ENCODE measurements at regions not wholly inside any gene's neighbourhood (a gene's known extent, or its start where the extent isn't known, plus 50 kb on each side); places are given as distances from the start of the nearest gene placed in this dataset.

- Histone ChIP-seq H3K36me3 (replicated peaks in 1 of 2; ENCODE audit: control extremely low read depth in 1 of 2, control insufficient read depth in 1 of 2, extremely low read depth in 1 of 2, insufficient read depth in 2 of 2, low read length in 1 of 2) (no peaks in the 10 kb centered on the region), H3K4me3 (ENCODE audit: control extremely low read depth in 1 of 5, extremely low read depth in 1 of 5, insufficient read depth in 1 of 5, low read depth in 2 of 5, low read length in 4 of 5) (no peak overlapping the region), H3K4me1 (ENCODE audit: control insufficient read depth in 2 of 2, insufficient read depth in 2 of 2, low read length in 2 of 2) (no peaks in the 10 kb centered on the region), H3K4me2 (replicated peaks; ENCODE audit: low read depth, low read length, poor library complexity, severe bottlenecking) (no peak overlapping the region), H3K27ac (ENCODE audit: low read length in 2 of 2) (no peak overlapping the region), H3K9ac (ENCODE audit: low read length) (no peak overlapping the region), H4K20me1 (ENCODE audit: control insufficient read depth, insufficient read depth, low read length, poor library complexity, severe bottlenecking) (no peaks in the 10 kb centered on the region), H3K79me2 (ENCODE audit: control insufficient read depth, insufficient read depth, low read length) (no peaks in the 10 kb centered on the region), H3K27me3 (replicated peaks in 1 of 4; ENCODE audit: control extremely low read depth in 1 of 4, control insufficient read depth in 3 of 4, insufficient read depth in 4 of 4, low read length in 3 of 4) (peaks cover 0 to 3% (median 1%) of the 10 kb centered on the region in 4 experiments), H3K9me3 (ENCODE audit: control extremely low read depth in 1 of 3, control insufficient read depth in 2 of 3, insufficient read depth in 1 of 3, low read length in 2 of 3) (no peaks in the 10 kb centered on the region), H2AFZ (ENCODE audit: insufficient read depth, low read depth, low read length, poor library complexity, severe bottlenecking) (no peak overlapping the region)
- 36% methylated on average over 1 of the region's 6 CpGs for WGBS (ENCODE audit: insufficient coverage)
- Mint-ChIP-seq H3K9me3 (ENCODE audit: insufficient read depth) (no peaks in the 10 kb centered on the region), H3K27me3 (peaks cover 16% of the 10 kb centered on the region), H3K4me1 (no peaks in the 10 kb centered on the region), H3K27ac (no peak overlapping the region), H3K4me3 (no peak overlapping the region)
- ChIA-PET POLR2A (no interaction called here), CTCF (no interaction called here)
- ATAC-seq (ENCODE audit: low read depth) = no peak
- intact Hi-C loops (cut with micrococcal nuclease) = no loop called here
- TF ChIP-seq CTCF (IDR thresholded peaks at IDR 0.05) (no peak), EZH2 (IDR thresholded peaks at IDR 0.05; ENCODE audit: borderline replicate concordance, insufficient read depth, low read depth, low read length, poor library complexity, severe bottlenecking) (no peak)
- no peak for DNase-seq
Observed at GRCh38 chr22:26998716-26999115, 341.3 kb downstream of the MIAT start.

- Histone ChIP-seq H4K20me1 (ENCODE audit: control insufficient read depth, insufficient read depth, low read length, poor library complexity, severe bottlenecking) (no peaks in the 10 kb centered on the region), H3K36me3 (replicated peaks in 1 of 2; ENCODE audit: control extremely low read depth in 1 of 2, control insufficient read depth in 1 of 2, extremely low read depth in 1 of 2, insufficient read depth in 2 of 2, low read length in 1 of 2) (no peaks in the 10 kb centered on the region), H3K4me1 (ENCODE audit: control insufficient read depth in 2 of 2, insufficient read depth in 2 of 2, low read length in 2 of 2) (no peaks in the 10 kb centered on the region), H3K27ac (ENCODE audit: low read length in 2 of 2) (no peak overlapping the region), H3K4me3 (ENCODE audit: control extremely low read depth in 1 of 5, extremely low read depth in 1 of 5, insufficient read depth in 1 of 5, low read depth in 2 of 5, low read length in 4 of 5) (no peak overlapping the region), H3K9me3 (ENCODE audit: control extremely low read depth in 1 of 3, control insufficient read depth in 2 of 3, insufficient read depth in 1 of 3, low read length in 2 of 3) (peaks cover 0 to 2% (median 0%) of the 10 kb centered on the region in 3 donors), H3K27me3 (replicated peaks in 1 of 4; ENCODE audit: control extremely low read depth in 1 of 4, control insufficient read depth in 3 of 4, insufficient read depth in 4 of 4, low read length in 3 of 4) (peaks cover 0 to 3% (median 1%) of the 10 kb centered on the region in 4 experiments), H3K79me2 (ENCODE audit: control insufficient read depth, insufficient read depth, low read length) (no peaks in the 10 kb centered on the region), H3K9ac (ENCODE audit: low read length) (no peak overlapping the region), H3K4me2 (replicated peaks; ENCODE audit: low read depth, low read length, poor library complexity, severe bottlenecking) (no peak overlapping the region), H2AFZ (ENCODE audit: insufficient read depth, low read depth, low read length, poor library complexity, severe bottlenecking) (no peak overlapping the region)
- TF ChIP-seq CTCF (IDR thresholded peaks at IDR 0.05) (no peak), EZH2 (IDR thresholded peaks at IDR 0.05; ENCODE audit: borderline replicate concordance, insufficient read depth, low read depth, low read length, poor library complexity, severe bottlenecking) (no peak)
- Mint-ChIP-seq H3K4me1 (no peaks in the 10 kb centered on the region), H3K9me3 (ENCODE audit: insufficient read depth) (peaks cover 2% of the 10 kb centered on the region), H3K27me3 (peaks cover 19% of the 10 kb centered on the region), H3K4me3 (no peak overlapping the region), H3K27ac (no peak overlapping the region)
- POLR2A ChIA-PET = no interaction called here
- CTCF ChIA-PET = no interaction called here
- DNase-seq (no peak), ATAC-seq (ENCODE audit: low read depth) (no peak)
- intact Hi-C loops (cut with micrococcal nuclease) = no loop called here
- 91% methylated on average over 11 of the region's 11 CpGs for WGBS (ENCODE audit: insufficient coverage)
Observed at GRCh38 chr22:27003297-27003696, 345.9 kb downstream of the MIAT start.
